ENCODE measurements at regions not wholly inside any gene's neighbourhood (a gene's known extent, or its start where the extent isn't known, plus 50 kb on each side); places are given as distances from the start of the nearest gene placed in this dataset.

GRCh38 chr10:121128164-121128563 lies 277.0 kb downstream of the WDR11 start:
- no peak for TF ChIP-seq CTCF (IDR thresholded peaks at IDR 0.05; ENCODE audit: low read length)
- no peak for TF ChIP-seq EZH2 (IDR thresholded peaks at IDR 0.05; ENCODE audit: borderline replicate concordance, low read length)
- no peaks in the 10 kb centered on the region for H3K9me3 ChIP-seq (ENCODE audit: low read length)
- no peak overlapping the region for H3K4me3 ChIP-seq (ENCODE audit: low read depth, low read length, poor library complexity, severe bottlenecking)
- no peak overlapping the region for H3K4me2 ChIP-seq (ENCODE audit: low read length)
- H3K36me3 ChIP-seq (ENCODE audit: insufficient read depth, low read length), result no peaks in the 10 kb centered on the region
- H3K27ac ChIP-seq (ENCODE audit: low read depth, low read length, poor library complexity, severe bottlenecking), result no peak overlapping the region
- no peaks in the 10 kb centered on the region for H4K20me1 ChIP-seq (ENCODE audit: insufficient read depth, low read length)
- no peaks in the 10 kb centered on the region for H3K4me1 ChIP-seq (ENCODE audit: insufficient read depth, low read length, severe bottlenecking)
- H3K9me2 ChIP-seq (ENCODE audit: low read depth, low read length), result no peaks in the 10 kb centered on the region
- no peak overlapping the region for H3K9ac ChIP-seq (ENCODE audit: low read length)
- H3K27me3 ChIP-seq (ENCODE audit: insufficient read depth, low read length), result no peaks in the 10 kb centered on the region
- no peak overlapping the region for H2AFZ ChIP-seq (ENCODE audit: low read length)
- no peaks in the 10 kb centered on the region for H3K79me2 ChIP-seq (ENCODE audit: insufficient read depth, low read length)
- H3F3A ChIP-seq (ENCODE audit: insufficient read depth, low read length), result no peaks in the 10 kb centered on the region

- Histone ChIP-seq H3K9me3 (ENCODE audit: low read length) (no peaks in the 10 kb centered on the region), H2AFZ (ENCODE audit: low read length) (no peak overlapping the region), H4K20me1 (ENCODE audit: insufficient read depth, low read length) (no peaks in the 10 kb centered on the region)
Observed at GRCh38 chr10:121129266-121129665, 278.1 kb downstream of the WDR11 start.

GRCh38 chr10:121130382-121130781 lies 279.2 kb downstream of the WDR11 start:
- H3K9me2 ChIP-seq (ENCODE audit: low read depth, low read length), result no peaks in the 10 kb centered on the region
- no peaks in the 10 kb centered on the region for H4K20me1 ChIP-seq (ENCODE audit: insufficient read depth, low read length)
- H3K27ac ChIP-seq (ENCODE audit: low read depth, low read length, poor library complexity, severe bottlenecking), result no peak overlapping the region
- H2AFZ ChIP-seq (ENCODE audit: low read length), result no peak overlapping the region
- TF ChIP-seq CTCF (IDR thresholded peaks at IDR 0.05; ENCODE audit: low read length), result no peak
- TF ChIP-seq EZH2 (IDR thresholded peaks at IDR 0.05; ENCODE audit: borderline replicate concordance, low read length), result no peak
- no peaks in the 10 kb centered on the region for H3F3A ChIP-seq (ENCODE audit: insufficient read depth, low read length)
- no peaks in the 10 kb centered on the region for H3K27me3 ChIP-seq (ENCODE audit: insufficient read depth, low read length)
- H3K4me2 ChIP-seq (ENCODE audit: low read length), result no peak overlapping the region
- H3K36me3 ChIP-seq (ENCODE audit: insufficient read depth, low read length), result no peaks in the 10 kb centered on the region
- no peak overlapping the region for H3K9ac ChIP-seq (ENCODE audit: low read length)
- no peaks in the 10 kb centered on the region for H3K4me1 ChIP-seq (ENCODE audit: insufficient read depth, low read length, severe bottlenecking)
- no peaks in the 10 kb centered on the region for H3K9me3 ChIP-seq (ENCODE audit: low read length)
- no peaks in the 10 kb centered on the region for H3K79me2 ChIP-seq (ENCODE audit: insufficient read depth, low read length)
- no peak overlapping the region for H3K4me3 ChIP-seq (ENCODE audit: low read depth, low read length, poor library complexity, severe bottlenecking)

More at GRCh38 chr10:121129266-121129665, 278.1 kb downstream of the WDR11 start:
- Histone ChIP-seq H3K27ac (ENCODE audit: low read depth, low read length, poor library complexity, severe bottlenecking) (no peak overlapping the region), H3K4me2 (ENCODE audit: low read length) (no peak overlapping the region), H3K4me1 (ENCODE audit: insufficient read depth, low read length, severe bottlenecking) (no peaks in the 10 kb centered on the region), H3K27me3 (ENCODE audit: insufficient read depth, low read length) (no peaks in the 10 kb centered on the region), H3K9ac (ENCODE audit: low read length) (no peak overlapping the region), H3K79me2 (ENCODE audit: insufficient read depth, low read length) (no peaks in the 10 kb centered on the region), H3K9me2 (ENCODE audit: low read depth, low read length) (no peaks in the 10 kb centered on the region), H3K36me3 (ENCODE audit: insufficient read depth, low read length) (no peaks in the 10 kb centered on the region), H3K4me3 (ENCODE audit: low read depth, low read length, poor library complexity, severe bottlenecking) (no peak overlapping the region), H3F3A (ENCODE audit: insufficient read depth, low read length) (no peaks in the 10 kb centered on the region)
- TF ChIP-seq CTCF (IDR thresholded peaks at IDR 0.05; ENCODE audit: low read length), result no peak
- no peak for TF ChIP-seq EZH2 (IDR thresholded peaks at IDR 0.05; ENCODE audit: borderline replicate concordance, low read length)
